Stimulated activated CD4-positive, alpha-beta T cell treated with anti-CD3 and anti-CD28 coated beads, Interleukin-4, amount 100 ng/mL, for 24 hours (primary cell): ENCODE measurements at regions not wholly inside any gene's neighbourhood (a gene's known extent, or its start where the extent isn't known, plus 50 kb on each side); places are given as distances from the start of the nearest gene placed in this dataset.
"Not testable (repeated sequence)": the region's sequence is repeated elsewhere in the genome, so short reads cannot be mapped to it uniquely, and the experiment has no call there.

Source experiments
- DNase-seq: peaks from one replicate; pipeline ENCODE4 v3.0.0-alpha.2; 2020

GRCh38 chr11:19429108-19429760, 188.5 kb upstream of the E2F8 start:
- no peak for DNase-seq

GRCh38 chr11:19428206-19429002, 187.7 kb upstream of the E2F8 start:
- no peak for DNase-seq

- no peak for DNase-seq
Observed at GRCh38 chr11:19426756-19427403, 186.1 kb upstream of the E2F8 start.

- DNase-seq = no peak
Observed at GRCh38 chr11:19426011-19426755, 185.4 kb upstream of the E2F8 start.

GRCh38 chr11:19422276-19422675, 181.5 kb upstream of the E2F8 start:
- DNase-seq = no peak

- DNase-seq = no peak
Observed at GRCh38 chr11:19420868-19421533, 180.3 kb upstream of the E2F8 start.

GRCh38 chr11:19419808-19420207, 179.1 kb upstream of the E2F8 start:
- DNase-seq = no peak

- no peak for DNase-seq
Observed at GRCh38 chr11:19419021-19419750, 178.4 kb upstream of the E2F8 start.

GRCh38 chr11:19418221-19418620, 177.5 kb upstream of the E2F8 start:
- no peak for DNase-seq

- DNase-seq = not testable (repeated sequence)
Observed at GRCh38 chr11:19412070-19412469, 171.3 kb upstream of the E2F8 start.

GRCh38 chr11:19410032-19410431, 169.3 kb upstream of the E2F8 start:
- no peak for DNase-seq

GRCh38 chr11:19409307-19409706, 168.6 kb upstream of the E2F8 start:
- no peak for DNase-seq

- DNase-seq = no peak
Observed at GRCh38 chr11:19407677-19408270, 167.0 kb upstream of the E2F8 start.

GRCh38 chr11:19405966-19406365, 165.2 kb upstream of the E2F8 start:
- DNase-seq = no peak

- no peak for DNase-seq
Observed at GRCh38 chr11:19404787-19405186, 164.0 kb upstream of the E2F8 start.

- DNase-seq = no peak
Observed at GRCh38 chr11:19403196-19403895, 162.6 kb upstream of the E2F8 start.

GRCh38 chr11:19400296-19400695, 159.6 kb upstream of the E2F8 start:
- DNase-seq = no peak

- no peak for DNase-seq
Observed at GRCh38 chr11:19398772-19399527, 158.2 kb upstream of the E2F8 start.

GRCh38 chr11:19398273-19398672, 157.5 kb upstream of the E2F8 start:
- no peak for DNase-seq

GRCh38 chr11:19395050-19395449, 154.3 kb upstream of the E2F8 start:
- no peak for DNase-seq
